GM21786 (cell line): ENCODE measurements at regions not wholly inside any gene's neighbourhood (a gene's known extent, or its start where the extent isn't known, plus 50 kb on each side); places are given as distances from the start of the nearest gene placed in this dataset.
"Not testable (repeated sequence)": the region's sequence is repeated elsewhere in the genome, so short reads cannot be mapped to it uniquely, and the experiment has no call there.

Experiments used
- ATAC-seq: cut with Tn5 transposase; IDR thresholded peaks from one replicate; pipeline ENCODE4 v1.9.1; 2021; ENCODE audit not compliant: unreplicated experiment

DNA sequence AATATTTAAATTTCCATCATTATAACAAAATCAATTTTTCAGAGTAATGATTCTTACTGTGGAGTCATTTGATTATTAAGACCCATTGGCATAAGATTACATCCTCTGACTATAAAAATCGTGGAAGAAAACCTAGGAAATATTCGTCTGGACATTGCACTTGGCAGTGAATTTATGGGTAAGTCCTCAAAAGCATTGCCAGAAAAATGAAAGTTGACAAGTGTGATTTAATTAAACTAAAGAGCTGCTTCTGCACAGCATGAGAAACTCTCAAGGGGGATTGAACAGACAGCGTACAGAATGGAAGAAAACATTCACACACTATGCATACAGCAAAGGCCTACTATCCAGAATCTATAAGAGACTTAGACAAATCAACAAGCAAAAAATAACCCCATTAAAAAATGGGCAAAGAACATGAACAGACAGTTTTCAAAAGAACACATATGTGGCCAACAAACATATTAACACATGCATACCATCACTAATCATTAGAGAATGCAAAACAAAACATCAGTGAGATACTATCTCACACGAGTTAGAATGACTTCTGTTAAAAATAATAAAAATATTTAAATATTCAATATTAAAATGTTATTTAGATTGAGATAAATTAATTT is 111.4 kb downstream of the CCDC74A start:
- ATAC-seq = not testable (repeated sequence)

DNA sequence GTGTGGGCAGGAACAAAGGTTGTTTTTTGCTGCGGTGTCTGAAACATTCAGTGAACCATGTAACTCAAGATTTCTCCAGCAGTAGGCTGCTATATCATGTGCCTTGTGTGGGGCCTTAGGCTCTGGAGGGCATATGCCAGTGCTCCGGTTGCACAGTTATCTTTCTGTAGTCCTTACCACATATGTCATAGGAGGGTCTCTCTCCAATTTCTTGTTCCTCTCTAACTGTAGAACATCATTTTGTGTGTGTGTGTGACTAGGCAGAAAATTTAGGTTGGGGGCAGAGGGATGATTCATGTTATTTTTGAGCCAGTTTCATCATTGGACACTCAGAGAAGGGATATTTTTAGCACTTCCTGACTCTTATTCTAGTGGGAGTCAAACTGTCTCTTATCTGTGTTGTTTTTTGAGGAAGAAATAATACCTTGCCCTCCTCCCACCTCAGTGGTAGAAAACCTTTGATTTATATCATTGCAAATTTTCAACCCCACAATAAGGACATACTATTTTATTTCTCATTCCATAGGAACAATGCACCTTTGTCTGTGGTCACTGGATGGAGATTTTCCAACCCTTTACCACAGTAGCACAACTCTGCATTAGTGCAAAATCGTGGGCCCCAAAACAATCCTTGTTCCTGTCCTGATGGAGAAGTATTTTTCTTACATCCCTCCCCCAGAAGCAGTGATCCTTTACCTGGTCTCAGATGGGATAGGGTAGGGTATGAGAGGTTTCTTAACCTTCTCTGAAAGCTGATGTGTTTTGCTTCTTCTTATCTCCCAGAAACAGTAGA is 113.9 kb downstream of the CCDC74A start:
- ATAC-seq = no peak

DNA sequence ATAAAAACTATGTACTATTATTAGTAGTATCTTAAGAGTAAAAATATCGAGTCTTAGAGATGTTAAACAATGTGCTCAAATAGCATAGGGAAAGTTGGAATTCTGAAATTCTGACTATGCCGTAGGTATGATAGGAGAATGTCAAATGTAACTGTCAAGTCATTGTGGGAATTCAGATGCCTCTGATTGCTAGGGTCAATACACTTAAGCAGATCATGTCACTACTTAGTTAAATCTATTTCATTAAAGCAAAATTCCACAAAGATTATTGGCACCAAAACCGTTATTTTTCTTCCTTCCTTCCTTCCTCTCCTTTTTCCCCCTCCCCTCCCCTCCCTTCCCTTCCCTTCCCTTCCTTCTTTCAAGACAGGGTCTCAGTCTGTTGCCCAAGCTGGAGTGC is 115.5 kb downstream of the CCDC74A start:
- ATAC-seq = not testable (repeated sequence)

GRCh38 chr2:131645177-131645765 is 117.6 kb downstream of the CCDC74A start:
- no peak for ATAC-seq

GRCh38 chr2:131646220-131646619 is 118.5 kb downstream of the CCDC74A start:
- ATAC-seq = not testable (repeated sequence)

DNA sequence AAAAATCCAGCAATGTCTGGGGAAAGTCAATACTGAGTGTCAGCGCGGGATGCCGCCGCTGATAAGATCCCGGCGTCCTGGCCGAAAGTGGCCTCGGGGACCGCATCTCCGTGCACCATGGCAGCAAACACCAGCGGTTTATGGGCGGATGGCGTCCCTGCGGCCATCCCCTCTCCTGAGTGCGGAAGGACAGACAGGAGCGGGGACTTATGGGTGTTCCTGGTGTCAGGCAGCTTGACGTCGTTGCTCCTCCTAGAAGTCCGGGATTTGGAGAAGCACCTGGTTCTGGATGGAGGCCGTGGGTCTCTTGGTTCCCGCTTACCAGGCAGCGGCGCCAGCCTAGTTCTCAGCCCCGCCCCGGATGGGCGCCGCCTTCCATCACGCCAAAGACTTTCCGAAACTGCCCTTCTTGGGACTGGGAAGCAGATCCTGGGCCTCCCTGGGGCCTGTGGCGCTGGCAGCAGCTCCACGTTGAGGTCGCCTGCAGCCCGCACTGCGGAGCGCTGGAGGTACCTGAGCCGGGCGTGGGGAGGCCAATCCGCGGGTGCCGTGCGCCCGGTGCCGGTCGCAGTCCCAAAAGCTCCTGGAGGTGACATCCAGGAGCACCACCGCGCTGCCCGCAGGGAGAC is 119.1 kb downstream of the CCDC74A start:
- no peak for ATAC-seq

DNA sequence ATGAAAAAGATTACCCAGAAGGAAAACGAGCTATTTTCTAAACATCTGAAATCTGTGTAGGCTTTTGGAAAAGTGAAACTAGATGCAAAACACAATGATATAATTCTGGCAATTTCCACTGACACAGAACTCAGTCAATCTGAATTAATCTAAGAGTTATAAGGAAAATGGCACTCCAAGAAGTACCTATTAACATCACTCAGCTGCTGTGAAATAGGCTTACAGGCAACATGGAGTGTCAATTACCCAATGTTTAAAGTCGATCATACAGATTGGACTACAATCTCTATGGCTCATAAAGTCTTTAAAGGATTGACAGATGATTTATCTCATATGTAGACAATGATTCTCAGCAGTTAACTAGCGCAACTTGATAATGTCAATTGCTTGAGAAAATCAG is 120.9 kb downstream of the CCDC74A start:
- not testable (repeated sequence) for ATAC-seq

- not testable (repeated sequence) for ATAC-seq
These were observed 124.6 kb downstream of the CCDC74A start for GRCh38 chr2:131652246-131652645.

GRCh38 chr2:131654107-131654506 is 126.4 kb downstream of the CCDC74A start:
- not testable (repeated sequence) for ATAC-seq

DNA sequence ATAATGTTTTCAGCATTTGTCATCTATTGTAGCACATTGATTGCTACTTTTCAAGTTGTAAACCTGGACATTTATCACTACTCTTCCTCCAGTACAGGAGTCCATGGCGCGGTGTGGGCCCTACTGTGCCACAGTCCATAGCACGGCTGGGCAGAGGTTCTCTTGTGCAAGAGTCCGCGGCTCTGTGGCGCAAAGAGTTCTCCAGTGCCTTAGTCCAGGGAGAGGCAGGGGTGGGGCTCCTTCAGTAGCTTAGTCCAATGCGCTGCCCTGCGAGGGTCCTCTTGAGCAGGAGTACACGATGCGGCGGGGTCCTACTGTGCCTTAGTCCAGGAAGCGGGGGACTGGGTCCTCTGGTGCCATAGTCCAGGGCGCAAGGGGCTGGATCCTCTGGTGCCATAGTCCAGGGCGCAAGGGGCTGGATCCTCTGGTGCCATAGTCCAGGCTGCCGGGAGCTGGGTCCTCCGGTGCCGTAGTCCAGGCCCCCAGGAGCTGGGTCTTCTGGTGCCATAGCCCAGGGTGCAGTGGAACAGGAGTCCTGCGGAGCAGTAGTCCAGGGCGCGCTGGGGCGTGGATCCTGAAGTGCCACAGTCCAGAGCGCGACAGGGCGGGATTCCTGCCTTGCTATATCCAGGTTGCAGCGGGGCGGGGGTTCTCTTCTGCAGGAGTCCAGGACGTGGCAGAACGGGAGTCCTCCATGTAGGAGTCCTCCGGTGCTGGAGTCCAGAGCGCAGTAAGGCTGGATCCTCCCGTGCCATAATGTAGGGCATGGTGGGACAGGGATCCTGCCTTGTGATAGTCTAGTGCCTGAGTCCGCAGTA is 129.3 kb downstream of the CCDC74A start:
- no peak for ATAC-seq

DNA sequence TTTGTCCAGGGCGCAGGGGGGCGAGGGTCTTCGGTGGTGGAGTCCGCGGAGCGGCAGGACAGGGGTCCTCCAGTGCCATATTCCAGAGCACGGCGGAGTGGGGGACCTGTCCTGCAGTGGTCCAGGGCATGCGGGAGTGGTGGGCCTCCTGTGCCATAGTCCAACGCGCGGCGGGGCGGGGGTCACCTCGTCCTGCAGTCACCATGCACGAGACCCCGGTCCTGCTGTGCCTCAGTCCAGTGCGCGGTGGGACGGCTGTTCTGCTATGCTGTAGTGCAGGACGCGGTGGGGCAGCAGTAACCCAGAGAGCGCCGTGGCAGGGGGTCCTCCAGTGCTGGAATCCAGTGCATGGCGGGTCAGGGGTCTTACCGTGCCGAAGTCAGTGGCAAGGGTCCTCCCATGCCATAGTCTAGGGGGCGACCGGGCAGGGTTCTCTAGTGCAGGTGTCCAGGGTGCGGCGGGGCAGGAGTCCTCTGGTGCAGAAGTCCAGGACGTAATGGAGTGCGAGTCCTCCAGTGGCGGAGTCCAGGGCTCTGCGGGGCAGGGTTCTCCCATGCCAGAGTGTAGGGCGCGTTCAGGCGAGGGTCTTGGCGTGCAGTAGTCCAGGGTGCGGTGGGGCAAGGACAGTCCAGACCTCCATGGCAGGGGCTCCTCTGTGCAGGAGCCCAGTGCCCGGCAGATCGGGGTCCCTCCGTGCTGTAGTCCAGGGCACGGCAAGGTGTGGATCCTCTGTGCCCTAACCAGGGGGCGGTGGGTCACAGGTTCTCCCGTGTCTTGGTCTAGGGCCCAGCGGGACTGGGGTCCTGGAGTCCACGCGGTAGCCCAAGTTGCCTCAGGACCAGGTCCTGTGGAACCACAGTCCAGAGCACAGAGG is 130.4 kb downstream of the CCDC74A start:
- ATAC-seq = no peak

GRCh38 chr2:131658769-131659131 is 131.1 kb downstream of the CCDC74A start:
- no peak for ATAC-seq

DNA sequence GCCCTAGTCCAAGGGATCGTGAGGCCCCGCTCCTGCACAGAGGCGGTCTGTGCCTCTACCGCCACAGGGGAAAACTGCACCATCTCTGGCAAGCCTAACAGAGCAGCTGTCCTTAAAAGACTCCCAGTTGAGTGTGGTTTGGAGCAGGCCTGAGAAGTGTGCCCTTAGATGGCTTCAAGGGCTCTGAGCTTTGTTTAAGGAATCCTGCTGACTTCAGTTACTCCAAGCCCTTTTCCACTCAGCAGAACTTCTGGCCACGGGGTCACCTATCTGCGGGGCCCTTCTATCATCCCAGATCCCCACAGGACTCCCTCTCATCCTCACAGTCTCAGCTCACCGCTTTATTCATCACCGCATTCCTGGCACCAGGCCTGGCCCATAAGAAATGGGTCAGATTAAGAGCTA is 131.5 kb downstream of the CCDC74A start:
- ATAC-seq = no peak

GRCh38 chr2:131661101-131661782 is 133.6 kb downstream of the CCDC74A start:
- not testable (repeated sequence) for ATAC-seq

DNA sequence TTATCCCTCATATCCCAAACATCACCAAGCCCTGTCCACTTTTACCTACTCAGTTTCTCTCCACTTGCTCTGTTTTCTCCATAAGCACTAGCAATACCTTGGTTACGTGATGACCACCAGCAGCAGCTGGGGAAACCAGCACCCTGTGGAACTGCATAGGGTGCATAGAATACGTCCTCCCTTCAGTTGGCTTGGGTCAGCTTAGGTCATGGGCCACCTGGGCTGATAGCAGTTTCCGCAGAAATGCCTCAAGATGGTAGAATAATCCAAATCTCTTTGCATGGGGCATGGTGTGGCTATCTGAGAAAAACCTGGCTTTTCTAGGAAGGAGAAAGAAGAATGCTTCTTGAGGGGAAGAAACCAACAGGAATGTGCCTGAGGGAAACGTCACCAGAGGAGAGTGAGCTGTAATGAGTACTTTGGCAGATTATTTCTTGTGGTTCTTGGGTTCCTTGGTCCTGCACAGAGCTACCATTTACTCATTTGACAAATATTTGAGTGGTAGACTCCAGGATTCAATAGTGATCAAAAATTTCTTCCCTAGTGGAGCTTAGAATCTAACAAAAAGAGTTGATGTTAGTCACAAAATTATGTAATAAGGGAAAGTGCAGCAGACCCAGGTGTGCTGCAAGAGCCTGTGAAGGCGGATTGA is 134.3 kb downstream of the CCDC74A start:
- not testable (repeated sequence) for ATAC-seq

- not testable (repeated sequence) for ATAC-seq
These were observed 135.8 kb downstream of the CCDC74A start for GRCh38 chr2:131663501-131663900.

GRCh38 chr2:131665716-131666115 is 138.0 kb downstream of the CCDC74A start:
- ATAC-seq = not testable (repeated sequence)

- not testable (repeated sequence) for ATAC-seq
These were observed 141.3 kb downstream of the CCDC74A start for GRCh38 chr2:131668794-131669540.
